HEK293 (cell line): ENCODE measurements at regions not wholly inside any gene's neighbourhood (a gene's known extent, or its start where the extent isn't known, plus 50 kb on each side); places are given as distances from the start of the nearest gene placed in this dataset.

ENCODE experiments used
- CTCF ChIA-PET: fragments of 350-600 bp; formaldehyde crosslinking; extraction: SDS; loops from one replicate; lab custom pipeline; 2021; ENCODE audit warnings: antibody characterized with exemption; lab: Yijun Ruan, JAX
- POLR2A ChIA-PET: fragments of 300-600 bp; formaldehyde crosslinking; extraction: SDS; loops from one replicate; lab custom pipeline; 2020; ENCODE audit warnings: antibody characterized with exemption, inconsistent platforms; lab: Yijun Ruan, JAX
- H3K27ac ChIP-seq: fragments of 200-500 bp; sonication (Bioruptor generic); 2 replicates; pipeline ENCODE4 v1.5.1; 2014; ENCODE audit warnings: low read depth, low read length, control low read depth, inconsistent platforms; ENCODE audit errors: extremely low read depth
- H3K36me3 ChIP-seq, 2 experiments: fragments of 200-500 bp in 1 of 2; sonication (Bioruptor generic) in 1 of 2; 1 replicate in 1 of 2; 2 replicates in 1 of 2; pipeline ENCODE4 v1.5.1; 2014 to 2017; ENCODE audit warnings: inconsistent platforms in 2 of 2, low read length in 2 of 2; ENCODE audit not compliant: control insufficient read depth in 2 of 2, insufficient read depth in 1 of 2
- H3K4me1 ChIP-seq: fragments of 200-500 bp; sonication (Bioruptor generic); 2 replicates; pipeline ENCODE4 v1.5.1; 2014; ENCODE audit warnings: mild to moderate bottlenecking, low read length, inconsistent platforms; ENCODE audit not compliant: control insufficient read depth, insufficient read depth
- H3K4me3 ChIP-seq: 2 replicates; pipeline ENCODE4 v1.5.1; 2011; ENCODE audit warnings: low read depth, mild to moderate bottlenecking, control low read depth, low read length, moderate library complexity
- H3K9me3 ChIP-seq: fragments of 200-500 bp; sonication (Bioruptor generic); 2 replicates; pipeline ENCODE4 v1.5.1; 2014; ENCODE audit warnings: low read depth, low read length, inconsistent platforms; ENCODE audit not compliant: control insufficient read depth, insufficient read depth
- BCL11A ChIP-seq: fragments of 450-650 bp; formaldehyde crosslinking; IDR thresholded peaks from 2 replicates; pipeline ENCODE4 v1.5.1; 2016; ENCODE audit warnings: low read depth, missing biosample characterization, missing genetic modification characterization
- CTCF ChIP-seq: fragments of 450-650 bp; formaldehyde crosslinking; IDR thresholded peaks from 2 replicates; pipeline ENCODE4 v1.5.1; 2016; ENCODE audit warnings: missing biosample characterization, missing genetic modification characterization
- FEZF1 ChIP-seq: fragments of 450-650 bp; formaldehyde crosslinking; IDR thresholded peaks from 2 replicates; pipeline ENCODE4 v1.5.1; 2016; ENCODE audit warnings: missing biosample characterization, missing genetic modification characterization
- GLI4 ChIP-seq: fragments of 450-650 bp; formaldehyde crosslinking; IDR thresholded peaks from 2 replicates; pipeline ENCODE4 v1.5.1; 2016; ENCODE audit warnings: missing biosample characterization, missing genetic modification characterization
- GLIS2 ChIP-seq: fragments of 450-650 bp; formaldehyde crosslinking; IDR thresholded peaks from 2 replicates; pipeline ENCODE4 v1.5.1; 2016; ENCODE audit warnings: missing biosample characterization, missing genetic modification characterization
- HOXA7 ChIP-seq: sonication (generic); formaldehyde crosslinking; IDR thresholded peaks from 2 replicates; pipeline ENCODE4 v1.8.1; 2022; ENCODE audit warnings: missing genetic modification reagents, borderline replicate concordance
- OVOL3 ChIP-seq: fragments of 450-650 bp; formaldehyde crosslinking; IDR thresholded peaks from 2 replicates; pipeline ENCODE4 v1.5.1; 2016; ENCODE audit warnings: missing biosample characterization, missing genetic modification characterization
- YY1 ChIP-seq: fragments of 450-650 bp; formaldehyde crosslinking; IDR thresholded peaks from 2 replicates; pipeline ENCODE4 v1.5.1; 2018; ENCODE audit warnings: missing biosample characterization, missing genetic modification characterization
- YY2 ChIP-seq: fragments of 450-650 bp; formaldehyde crosslinking; IDR thresholded peaks from 2 replicates; pipeline ENCODE4 v1.5.1; 2016; ENCODE audit warnings: missing biosample characterization, missing genetic modification characterization
- ZFP37 ChIP-seq: fragments of 450-650 bp; formaldehyde crosslinking; IDR thresholded peaks from 2 replicates; pipeline ENCODE4 v1.5.1; 2016; ENCODE audit warnings: missing biosample characterization, missing genetic modification characterization
- ZNF148 ChIP-seq: fragments of 450-650 bp; formaldehyde crosslinking; IDR thresholded peaks from 2 replicates; pipeline ENCODE4 v1.5.0; 2017; ENCODE audit warnings: missing biosample characterization, missing genetic modification characterization, borderline replicate concordance
- ZNF157 ChIP-seq: fragments of 450-650 bp; formaldehyde crosslinking; IDR thresholded peaks from 2 replicates; pipeline ENCODE4 v1.5.1; 2016; ENCODE audit warnings: missing biosample characterization, missing genetic modification characterization
- ZNF19 ChIP-seq: fragments of 450-650 bp; formaldehyde crosslinking; IDR thresholded peaks from 2 replicates; pipeline ENCODE4; 2016; ENCODE audit warnings: missing biosample characterization, missing genetic modification characterization, low read depth
- ZNF2 ChIP-seq: fragments of 450-650 bp; formaldehyde crosslinking; IDR thresholded peaks from 2 replicates; pipeline ENCODE4 v1.5.1; 2016; ENCODE audit warnings: missing biosample characterization, missing genetic modification characterization
- ZNF202 ChIP-seq: fragments of 450-650 bp; formaldehyde crosslinking; IDR thresholded peaks from 2 replicates; pipeline ENCODE4 v1.5.1; 2016; ENCODE audit warnings: missing biosample characterization, missing genetic modification characterization, borderline replicate concordance
- ZNF24 ChIP-seq: fragments of 450-650 bp; formaldehyde crosslinking; IDR thresholded peaks from 2 replicates; pipeline ENCODE4 v1.5.1; 2016; ENCODE audit warnings: missing biosample characterization, missing genetic modification characterization
- ZNF354C ChIP-seq: fragments of 450-650 bp; formaldehyde crosslinking; IDR thresholded peaks from 2 replicates; pipeline ENCODE4 v1.5.1; 2016; ENCODE audit warnings: missing biosample characterization, missing genetic modification characterization, low read depth, borderline replicate concordance
- ZNF416 ChIP-seq: fragments of 450-650 bp; formaldehyde crosslinking; IDR thresholded peaks from 2 replicates; pipeline ENCODE4 v1.5.1; 2016; ENCODE audit warnings: missing biosample characterization, missing genetic modification characterization
- ZNF426 ChIP-seq: fragments of 450-650 bp; formaldehyde crosslinking; IDR thresholded peaks from 2 replicates; pipeline ENCODE4 v1.5.1; 2017; ENCODE audit warnings: missing biosample characterization, missing genetic modification characterization, mild to moderate bottlenecking, inconsistent platforms, moderate library complexity
- ZNF501 ChIP-seq: fragments of 450-650 bp; formaldehyde crosslinking; IDR thresholded peaks from 2 replicates; pipeline ENCODE4 v1.5.1; 2016; ENCODE audit warnings: missing biosample characterization, missing genetic modification characterization
- ZNF558 ChIP-seq: fragments of 450-650 bp; formaldehyde crosslinking; IDR thresholded peaks from 2 replicates; pipeline ENCODE4 v1.5.1; 2016; ENCODE audit warnings: missing biosample characterization, missing genetic modification characterization
- ZNF624 ChIP-seq: fragments of 450-650 bp; formaldehyde crosslinking; IDR thresholded peaks from 2 replicates; pipeline ENCODE4 v1.5.1; 2017; ENCODE audit warnings: missing biosample characterization, missing genetic modification characterization
- ZNF645 ChIP-seq: fragments of 450-650 bp; formaldehyde crosslinking; IDR thresholded peaks from 2 replicates; pipeline ENCODE4; 2016; ENCODE audit warnings: missing biosample characterization, missing genetic modification characterization
- ZNF677 ChIP-seq: fragments of 450-650 bp; IDR thresholded peaks from 2 replicates; pipeline ENCODE4 v1.5.0; 2018; ENCODE audit warnings: missing biosample characterization, mild to moderate bottlenecking, missing genetic modification characterization, moderate library complexity
- ZNF707 ChIP-seq: fragments of 450-650 bp; formaldehyde crosslinking; IDR thresholded peaks from 2 replicates; pipeline ENCODE4 v1.5.1; 2016; ENCODE audit warnings: missing biosample characterization, missing genetic modification characterization
- ZNF747 ChIP-seq: fragments of 450-650 bp; formaldehyde crosslinking; IDR thresholded peaks from 2 replicates; pipeline ENCODE4 v1.5.1; 2016; ENCODE audit warnings: missing biosample characterization, missing genetic modification characterization
- ZNF76 ChIP-seq: fragments of 450-650 bp; formaldehyde crosslinking; IDR thresholded peaks from 2 replicates; pipeline ENCODE4; 2016; ENCODE audit warnings: low read depth, missing biosample characterization, missing genetic modification characterization, borderline replicate concordance
- ZNF776 ChIP-seq: fragments of 450-650 bp; formaldehyde crosslinking; IDR thresholded peaks from 2 replicates; pipeline ENCODE4 v1.5.0; 2017; ENCODE audit warnings: missing biosample characterization, missing genetic modification characterization, borderline replicate concordance
- ZSCAN30 ChIP-seq: fragments of 450-650 bp; IDR thresholded peaks from 2 replicates; pipeline ENCODE4 v1.5.1; 2018; ENCODE audit warnings: missing biosample characterization, mild to moderate bottlenecking, missing genetic modification characterization, moderate library complexity
- TF ChIP-seq, protein P1 (sequence below): fragments of 450-650 bp; formaldehyde crosslinking; IDR thresholded peaks from 2 replicates; pipeline ENCODE4 v1.5.1; 2016; ENCODE audit warnings: missing biosample characterization, missing genetic modification characterization

GRCh38 chr22:46074771-46075551, 75.4 kb upstream of the PPARA start (continued):
- TF ChIP-seq GLIS2 (0 out of 2 replicates have a peak, but pooled peaks have one; percentile 11), ZNF157 (no peak), ZNF426 (no peak), ZNF354C (tag by site-specific recombination) (no peak), ZNF2 (no peak), ZNF24 (tag by site-specific recombination) (no peak), ZNF624 (tag by site-specific recombination) (no peak), YY1 (tag by site-specific recombination) (0 out of 2 replicates have a peak, but pooled peaks have one; percentile 30), ZNF776 (no peak), HOXA7 (CRISPR knock-in tag) (no peak), ZNF202 (tag by site-specific recombination) (no peak), ZNF645 (tag by site-specific recombination) (no peak)

- Histone ChIP-seq H3K36me3 (peaks cover 5 to 28% of the 10 kb centered on the region in 2 experiments; a peak in 1 of 3 replicates), H3K27ac (peak overlapping the region; percentile 56), H3K4me3 (no peak overlapping the region), H3K9me3 (no peaks in the 10 kb centered on the region), H3K4me1 (peaks cover 19% of the 10 kb centered on the region)
- ChIA-PET CTCF (interaction anchor here (0.7 to 2.3 kb wide), 4 partner anchors 41 to 74 kb away, joined by 3 to 9 read pairs (median 6); no protein-coding TSS in a partner anchor), POLR2A (interaction anchor here (0.6 to 0.7 kb wide), 2 partner anchors 22 to 75 kb away, joined by 3 to 5 read pairs; no protein-coding TSS in a partner anchor)
- TF ChIP-seq ZNF558 (tag by site-specific recombination), result no peak
- TF ChIP-seq ZNF148, result no peak
- TF ChIP-seq GLI4, result no peak
- no peak for TF ChIP-seq OVOL3 (tag by site-specific recombination)
- no peak for TF ChIP-seq ZNF19 (tag by site-specific recombination)
- TF ChIP-seq ZNF747 (tag by site-specific recombination), result no peak
- no peak for TF ChIP-seq ZNF501 (tag by site-specific recombination)
- TF ChIP-seq ZNF677, result no peak
- TF ChIP-seq, protein P1, sequence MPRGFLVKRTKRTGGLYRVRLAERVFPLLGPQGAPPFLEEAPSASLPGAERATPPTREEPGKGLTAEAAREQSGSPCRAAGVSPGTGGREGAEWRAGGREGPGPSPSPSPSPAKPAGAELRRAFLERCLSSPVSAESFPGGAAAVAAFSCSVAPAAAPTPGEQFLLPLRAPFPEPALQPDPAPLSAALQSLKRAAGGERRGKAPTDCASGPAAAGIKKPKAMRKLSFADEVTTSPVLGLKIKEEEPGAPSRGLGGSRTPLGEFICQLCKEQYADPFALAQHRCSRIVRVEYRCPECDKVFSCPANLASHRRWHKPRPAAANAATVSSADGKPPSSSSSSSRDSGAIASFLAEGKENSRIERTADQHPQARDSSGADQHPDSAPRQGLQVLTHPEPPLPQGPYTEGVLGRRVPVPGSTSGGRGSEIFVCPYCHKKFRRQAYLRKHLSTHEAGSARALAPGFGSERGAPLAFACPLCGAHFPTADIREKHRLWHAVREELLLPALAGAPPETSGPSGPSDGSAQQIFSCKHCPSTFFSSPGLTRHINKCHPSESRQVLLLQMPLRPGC (tag by site-specific recombination), result no peak
- no peak for TF ChIP-seq ZNF426
- no peak for TF ChIP-seq ZFP37 (tag by site-specific recombination)
- TF ChIP-seq YY2 (tag by site-specific recombination), result no peak
- TF ChIP-seq BCL11A (tag by site-specific recombination), result peak; percentile 54; the same call in 1 of the 2 replicates
- TF ChIP-seq FEZF1, result no peak
- no peak for TF ChIP-seq HOXA7 (CRISPR knock-in tag)
- no peak for TF ChIP-seq ZNF416 (tag by site-specific recombination)
- TF ChIP-seq ZNF76 (tag by site-specific recombination), result no peak
- TF ChIP-seq CTCF (tag by site-specific recombination), result no peak
- TF ChIP-seq ZNF707, result no peak
- peak; percentile 63; the same call in 1 of the 2 replicates for TF ChIP-seq ZSCAN30 (tag by site-specific recombination)
Observed at GRCh38 chr22:46075764-46076531, 74.4 kb upstream of the PPARA start.
